DMS153 treated with DMSO at 0.1 percent for 48 hours (cell line): ENCODE measurements at regions not wholly inside any gene's neighbourhood (a gene's known extent, or its start where the extent isn't known, plus 50 kb on each side); places are given as distances from the start of the nearest gene placed in this dataset.

Source experiments
- DNase-seq: peaks from one replicate; lab custom pipeline; 2025; ENCODE audit not compliant: unreplicated experiment; lab: John Stamatoyannopoulos, UW

GRCh38 chr20:41888434-41888833 lies 270.3 kb upstream of the CHD6 start:
- no peak for DNase-seq

GRCh38 chr20:41887500-41887899 lies 269.3 kb upstream of the CHD6 start:
- DNase-seq, result no peak

- DNase-seq, result no peak
Measured at GRCh38 chr20:41881466-41882046, 263.4 kb upstream of the CHD6 start.

GRCh38 chr20:41879123-41879522 lies 260.9 kb upstream of the CHD6 start:
- no peak for DNase-seq

- DNase-seq, result no peak
Measured at GRCh38 chr20:41877911-41878310, 259.7 kb upstream of the CHD6 start.

GRCh38 chr20:41874658-41875057 lies 256.5 kb upstream of the CHD6 start:
- DNase-seq, result no peak

- DNase-seq, result no peak
Measured at GRCh38 chr20:41872930-41873329, 254.8 kb upstream of the CHD6 start.

- DNase-seq, result no peak
Measured at GRCh38 chr20:41870869-41871462, 252.8 kb upstream of the CHD6 start.

GRCh38 chr20:41869261-41869660 lies 251.1 kb upstream of the CHD6 start:
- DNase-seq, result no peak

- no peak for DNase-seq
Measured at GRCh38 chr20:41865938-41866337, 247.8 kb upstream of the CHD6 start.

- no peak for DNase-seq
Measured at GRCh38 chr20:41862476-41862875, 244.3 kb upstream of the CHD6 start.

- no peak for DNase-seq
Measured at GRCh38 chr20:41861772-41862422, 243.7 kb upstream of the CHD6 start.

GRCh38 chr20:41854765-41855164 lies 236.6 kb upstream of the CHD6 start:
- DNase-seq, result no peak

GRCh38 chr20:41853806-41854205 lies 235.6 kb upstream of the CHD6 start:
- no peak for DNase-seq

- no peak for DNase-seq
Measured at GRCh38 chr20:41848180-41848579, 230.0 kb upstream of the CHD6 start.

GRCh38 chr20:41837669-41838224 lies 219.6 kb upstream of the CHD6 start:
- DNase-seq, result no peak

GRCh38 chr20:41833739-41834138 lies 215.6 kb upstream of the CHD6 start:
- DNase-seq, result no peak

- no peak for DNase-seq
Measured at GRCh38 chr20:41830702-41831101, 212.5 kb upstream of the CHD6 start.

- DNase-seq, result no peak
Measured at GRCh38 chr20:41819436-41819835, 201.3 kb upstream of the CHD6 start.

- no peak for DNase-seq
Measured at GRCh38 chr20:41818991-41819390, 200.8 kb upstream of the CHD6 start.

GRCh38 chr20:41818369-41818768 lies 200.2 kb upstream of the CHD6 start:
- no peak for DNase-seq

GRCh38 chr20:41811456-41811855 lies 193.3 kb upstream of the CHD6 start:
- no peak for DNase-seq
